ENCODE measurements at regions not wholly inside any gene's neighbourhood (a gene's known extent, or its start where the extent isn't known, plus 50 kb on each side); places are given as distances from the start of the nearest gene placed in this dataset.

GRCh38 chr16:73568769-73569168 is 520.8 kb upstream of the ZFHX3 start:
- Histone ChIP-seq H3K27me3 (ENCODE audit: insufficient read depth, poor library complexity, severe bottlenecking) (peaks cover 65% of the 10 kb centered on the region), H3K9me3 (ENCODE audit: severe bottlenecking) (no peaks in the 10 kb centered on the region), H3K4me3 (ENCODE audit: severe bottlenecking) (no peak overlapping the region), H3K27ac (ENCODE audit: poor library complexity, severe bottlenecking) (no peak overlapping the region), H3K36me3 (ENCODE audit: low read depth) (no peaks in the 10 kb centered on the region), H3K4me1 (ENCODE audit: insufficient read depth, poor library complexity, severe bottlenecking) (no peaks in the 10 kb centered on the region)
- DNase-seq (ENCODE audit: low spot score) (no peak), ATAC-seq (ENCODE audit: low read depth) (no peak)
- TF ChIP-seq, protein P1, sequence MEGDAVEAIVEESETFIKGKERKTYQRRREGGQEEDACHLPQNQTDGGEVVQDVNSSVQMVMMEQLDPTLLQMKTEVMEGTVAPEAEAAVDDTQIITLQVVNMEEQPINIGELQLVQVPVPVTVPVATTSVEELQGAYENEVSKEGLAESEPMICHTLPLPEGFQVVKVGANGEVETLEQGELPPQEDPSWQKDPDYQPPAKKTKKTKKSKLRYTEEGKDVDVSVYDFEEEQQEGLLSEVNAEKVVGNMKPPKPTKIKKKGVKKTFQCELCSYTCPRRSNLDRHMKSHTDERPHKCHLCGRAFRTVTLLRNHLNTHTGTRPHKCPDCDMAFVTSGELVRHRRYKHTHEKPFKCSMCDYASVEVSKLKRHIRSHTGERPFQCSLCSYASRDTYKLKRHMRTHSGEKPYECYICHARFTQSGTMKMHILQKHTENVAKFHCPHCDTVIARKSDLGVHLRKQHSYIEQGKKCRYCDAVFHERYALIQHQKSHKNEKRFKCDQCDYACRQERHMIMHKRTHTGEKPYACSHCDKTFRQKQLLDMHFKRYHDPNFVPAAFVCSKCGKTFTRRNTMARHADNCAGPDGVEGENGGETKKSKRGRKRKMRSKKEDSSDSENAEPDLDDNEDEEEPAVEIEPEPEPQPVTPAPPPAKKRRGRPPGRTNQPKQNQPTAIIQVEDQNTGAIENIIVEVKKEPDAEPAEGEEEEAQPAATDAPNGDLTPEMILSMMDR (IDR thresholded peaks at IDR 0.05; ENCODE audit: poor library complexity, severe bottlenecking) = no peak

DNA sequence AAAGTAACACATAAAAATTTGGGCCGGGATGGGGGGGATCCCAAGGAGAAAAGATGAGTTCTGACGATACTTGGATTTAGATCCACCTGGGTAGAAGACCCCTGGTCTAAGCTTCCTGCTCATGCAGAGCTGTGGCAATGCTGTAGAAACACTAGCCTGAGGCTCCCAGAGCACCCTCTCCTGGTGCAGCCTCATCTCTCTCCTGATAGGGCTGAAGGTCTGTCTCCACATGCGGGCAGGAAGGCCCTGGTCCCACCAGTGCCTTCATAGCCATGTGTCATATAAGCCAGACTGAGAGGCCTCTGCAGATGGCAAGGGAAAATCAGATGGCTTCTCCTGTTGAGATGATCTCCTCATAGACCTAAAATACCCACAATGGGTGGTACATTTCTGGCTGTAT is 518.0 kb upstream of the ZFHX3 start:
- no peaks in the 10 kb centered on the region for H3K4me1 ChIP-seq (ENCODE audit: insufficient read depth, poor library complexity, severe bottlenecking)
- no peak overlapping the region for H3K4me3 ChIP-seq (ENCODE audit: severe bottlenecking)
- H3K27ac ChIP-seq (ENCODE audit: poor library complexity, severe bottlenecking) = no peak overlapping the region
- H3K9me3 ChIP-seq (ENCODE audit: severe bottlenecking) = no peaks in the 10 kb centered on the region
- TF ChIP-seq, protein P1 (IDR thresholded peaks at IDR 0.05; ENCODE audit: poor library complexity, severe bottlenecking) = no peak
- H3K27me3 ChIP-seq (ENCODE audit: insufficient read depth, poor library complexity, severe bottlenecking) = peaks cover 45% of the 10 kb centered on the region
- ATAC-seq (ENCODE audit: low read depth) (no peak), DNase-seq (ENCODE audit: low spot score) (no peak)
- H3K36me3 ChIP-seq (ENCODE audit: low read depth) = no peaks in the 10 kb centered on the region

DNA sequence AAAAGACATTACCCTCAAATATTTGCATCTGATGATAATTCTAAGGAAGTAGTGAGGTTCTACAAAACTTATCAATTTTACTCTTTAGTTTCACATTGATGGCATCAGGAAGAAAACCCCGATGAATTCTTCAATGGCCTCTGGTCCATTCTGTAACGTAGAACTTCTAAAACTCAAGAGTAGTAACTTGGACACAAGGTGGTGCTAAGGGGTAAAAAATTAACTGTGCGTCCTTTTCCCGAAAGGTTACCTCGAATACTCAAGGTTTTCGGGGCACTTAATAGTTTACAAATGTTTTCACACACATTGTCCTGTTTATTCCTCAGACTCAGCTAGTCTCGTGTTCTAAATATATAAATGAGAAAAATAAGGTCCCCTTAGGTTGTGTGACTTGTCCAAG is 517.3 kb upstream of the ZFHX3 start:
- ATAC-seq (ENCODE audit: low read depth) (0 out of 3 replicates have a peak, but pooled peaks have one; percentile 29), DNase-seq (ENCODE audit: low spot score) (no peak)
- Histone ChIP-seq H3K4me1 (ENCODE audit: insufficient read depth, poor library complexity, severe bottlenecking) (no peaks in the 10 kb centered on the region), H3K27ac (ENCODE audit: poor library complexity, severe bottlenecking) (no peak overlapping the region), H3K9me3 (ENCODE audit: severe bottlenecking) (no peaks in the 10 kb centered on the region), H3K27me3 (ENCODE audit: insufficient read depth, poor library complexity, severe bottlenecking) (peaks cover 38% of the 10 kb centered on the region), H3K36me3 (ENCODE audit: low read depth) (no peaks in the 10 kb centered on the region), H3K4me3 (ENCODE audit: severe bottlenecking) (no peak overlapping the region)
- TF ChIP-seq, protein P1 (IDR thresholded peaks at IDR 0.05; ENCODE audit: poor library complexity, severe bottlenecking) = peak; percentile 57

DNA sequence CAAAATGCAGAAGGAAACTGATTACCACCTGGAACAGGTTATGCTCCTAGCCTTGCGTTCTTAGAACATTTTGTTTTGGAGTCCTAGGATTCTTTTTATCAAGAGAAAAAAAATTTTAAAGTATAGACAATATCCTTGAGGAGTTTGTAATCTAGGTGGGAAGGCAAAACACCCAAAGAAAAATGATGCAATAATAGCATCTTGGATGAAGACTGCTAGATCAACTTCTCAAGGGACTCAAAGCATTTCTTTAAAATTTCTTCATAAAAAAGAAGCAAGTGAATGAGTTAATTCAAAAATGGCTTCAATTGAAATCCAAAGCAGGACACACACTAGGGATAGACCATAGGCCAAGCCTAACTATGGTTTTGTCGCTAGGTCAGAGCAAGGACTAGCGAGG is 515.8 kb upstream of the ZFHX3 start:
- Histone ChIP-seq H3K36me3 (ENCODE audit: low read depth) (no peaks in the 10 kb centered on the region), H3K4me3 (ENCODE audit: severe bottlenecking) (no peak overlapping the region), H3K27me3 (ENCODE audit: insufficient read depth, poor library complexity, severe bottlenecking) (peaks cover 24% of the 10 kb centered on the region), H3K4me1 (ENCODE audit: insufficient read depth, poor library complexity, severe bottlenecking) (no peaks in the 10 kb centered on the region), H3K27ac (ENCODE audit: poor library complexity, severe bottlenecking) (no peak overlapping the region), H3K9me3 (ENCODE audit: severe bottlenecking) (no peaks in the 10 kb centered on the region)
- TF ChIP-seq, protein P1 (IDR thresholded peaks at IDR 0.05; ENCODE audit: poor library complexity, severe bottlenecking) = no peak
- DNase-seq (ENCODE audit: low spot score) (no peak), ATAC-seq (ENCODE audit: low read depth) (no peak)

DNA sequence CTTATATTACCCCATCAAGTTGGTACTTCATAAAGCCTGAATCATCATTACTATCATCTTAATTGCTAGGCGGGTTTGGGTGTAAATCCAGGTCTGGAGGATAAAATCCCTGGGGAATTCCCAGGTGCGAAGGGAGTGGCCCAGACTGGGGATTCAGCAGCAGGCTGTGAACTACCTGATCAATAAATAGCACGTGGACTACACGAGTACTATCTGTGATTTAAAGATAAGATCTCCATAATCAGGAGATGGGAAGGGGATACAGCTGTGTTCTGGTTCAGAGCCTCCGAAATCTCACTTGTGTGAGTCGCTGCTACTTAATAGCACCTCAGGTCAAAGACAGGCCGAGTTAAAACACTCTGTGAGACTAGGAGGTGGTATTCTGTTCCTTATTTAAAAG is 512.6 kb upstream of the ZFHX3 start:
- no peak for DNase-seq (ENCODE audit: low spot score)
- Histone ChIP-seq H3K4me1 (ENCODE audit: insufficient read depth, poor library complexity, severe bottlenecking) (no peaks in the 10 kb centered on the region), H3K4me3 (ENCODE audit: severe bottlenecking) (no peak overlapping the region), H3K36me3 (ENCODE audit: low read depth) (no peaks in the 10 kb centered on the region), H3K27me3 (ENCODE audit: insufficient read depth, poor library complexity, severe bottlenecking) (peaks cover 2% of the 10 kb centered on the region), H3K9me3 (ENCODE audit: severe bottlenecking) (no peaks in the 10 kb centered on the region), H3K27ac (ENCODE audit: poor library complexity, severe bottlenecking) (no peak overlapping the region)
- no peak for ATAC-seq (ENCODE audit: low read depth)
- TF ChIP-seq, protein P1 (IDR thresholded peaks at IDR 0.05; ENCODE audit: poor library complexity, severe bottlenecking) = no peak
